NCI-H82 treated with DMSO at 0.1 percent for 48 hours (cell line): ENCODE measurements at regions not wholly inside any gene's neighbourhood (a gene's known extent, or its start where the extent isn't known, plus 50 kb on each side); places are given as distances from the start of the nearest gene placed in this dataset.

Experiments used
- DNase-seq: peaks from one replicate; lab custom pipeline; 2025; ENCODE audit not compliant: unreplicated experiment; lab: John Stamatoyannopoulos, UW

- DNase-seq = no peak
Measured at GRCh38 chr5:105961572-105961971, 1709.2 kb downstream of the EFNA5 start.

GRCh38 chr5:105956456-105957196 is 1714.1 kb downstream of the EFNA5 start:
- no peak for DNase-seq

GRCh38 chr5:105954341-105954740 is 1716.4 kb downstream of the EFNA5 start:
- no peak for DNase-seq

GRCh38 chr5:105953616-105954015 is 1717.1 kb downstream of the EFNA5 start:
- DNase-seq = no peak

- DNase-seq = no peak
Measured at GRCh38 chr5:105952875-105953274, 1717.9 kb downstream of the EFNA5 start.

- no peak for DNase-seq
Measured at GRCh38 chr5:105947461-105947860, 1723.3 kb downstream of the EFNA5 start.

GRCh38 chr5:105945203-105945972 is 1725.3 kb downstream of the EFNA5 start:
- DNase-seq = no peak

GRCh38 chr5:105940181-105940580 is 1730.6 kb downstream of the EFNA5 start:
- no peak for DNase-seq

GRCh38 chr5:105934171-105934570 is 1736.6 kb downstream of the EFNA5 start:
- DNase-seq = no peak

- DNase-seq = no peak
Measured at GRCh38 chr5:105931881-105932421, 1738.8 kb downstream of the EFNA5 start.

- DNase-seq = no peak
Measured at GRCh38 chr5:105929858-105930257, 1740.9 kb downstream of the EFNA5 start.

GRCh38 chr5:105924366-105924765 is 1746.4 kb downstream of the EFNA5 start:
- DNase-seq = no peak

- no peak for DNase-seq
Measured at GRCh38 chr5:105922574-105922973, 1748.2 kb downstream of the EFNA5 start.

- DNase-seq = no peak
Measured at GRCh38 chr5:105922080-105922479, 1748.7 kb downstream of the EFNA5 start.

GRCh38 chr5:105917189-105917588 is 1753.5 kb downstream of the EFNA5 start:
- no peak for DNase-seq

GRCh38 chr5:105907016-105907415 is 1763.7 kb downstream of the EFNA5 start:
- DNase-seq = no peak

GRCh38 chr5:105905392-105905791 is 1765.3 kb downstream of the EFNA5 start:
- DNase-seq = no peak

GRCh38 chr5:105903069-105903468 is 1767.7 kb downstream of the EFNA5 start:
- DNase-seq = no peak

GRCh38 chr5:105899726-105900125 is 1771.0 kb downstream of the EFNA5 start:
- no peak for DNase-seq

- DNase-seq = no peak
Measured at GRCh38 chr5:105898183-105898582, 1772.6 kb downstream of the EFNA5 start.

- no peak for DNase-seq
Measured at GRCh38 chr5:105885266-105885665, 1785.5 kb downstream of the EFNA5 start.

- no peak for DNase-seq
Measured at GRCh38 chr5:105882956-105883481, 1787.7 kb downstream of the EFNA5 start.
